IMR-90 (cell line): ENCODE measurements at regions not wholly inside any gene's neighbourhood (a gene's known extent, or its start where the extent isn't known, plus 50 kb on each side); places are given as distances from the start of the nearest gene placed in this dataset.
A peak's percentile ranks its signal among the peaks of the same experiment; 100 is the strongest.

Experiments
- CEBPB ChIP-seq: IDR thresholded peaks from 2 replicates; pipeline ENCODE4 v1.6.1; 2012; ENCODE audit warnings: low read depth, low read length, improper control_type of control experiment
- FOS ChIP-seq: fragments of 150-350 bp; IDR thresholded peaks from 2 replicates; pipeline ENCODE4 v1.6.1; 2016; ENCODE audit warnings: low read depth, low read length
- POLR2A ChIP-seq: IDR thresholded peaks from 2 replicates; pipeline ENCODE4 v1.6.1; 2012; ENCODE audit warnings: mild to moderate bottlenecking, low read depth, low read length
- RFX5 ChIP-seq: IDR thresholded peaks from 2 replicates; pipeline ENCODE4 v1.8.0; 2012; ENCODE audit warnings: low read depth, mild to moderate bottlenecking, low read length, moderate library complexity
- TF ChIP-seq, protein P1 (sequence below): conservative IDR thresholded peaks from 2 replicates; pipeline ENCODE4 v1.5.1; 2012; ENCODE audit warnings: mild to moderate bottlenecking, low read depth, low read length, improper control_type of control experiment
- TF ChIP-seq, protein P2 (sequence below): fragments of 150-350 bp; IDR thresholded peaks from 2 replicates; pipeline ENCODE4 v1.6.1; 2016; ENCODE audit warnings: low read depth, mild to moderate bottlenecking, low read length, moderate library complexity, borderline replicate concordance

DNA sequence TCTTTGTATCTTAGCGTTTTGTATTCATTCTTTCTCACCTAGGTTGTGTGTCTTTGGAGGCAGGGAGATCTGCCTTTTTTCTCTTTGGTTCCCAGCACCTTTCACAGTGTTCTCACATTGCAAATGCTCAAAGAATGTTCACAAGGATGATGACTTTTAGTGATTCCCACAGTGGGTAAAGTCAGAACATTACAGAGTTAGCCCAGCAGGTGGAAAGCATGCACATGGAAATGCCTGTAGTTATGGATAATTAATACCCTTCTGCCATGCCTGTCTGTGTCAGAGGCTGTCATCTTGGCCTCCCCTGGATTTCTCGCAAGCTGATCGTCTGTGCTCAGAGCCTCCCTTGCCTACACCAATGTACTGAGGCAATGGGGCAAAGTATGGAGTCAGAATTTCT is 458.9 kb downstream of the LMO4 start:
- TF ChIP-seq, protein P1, sequence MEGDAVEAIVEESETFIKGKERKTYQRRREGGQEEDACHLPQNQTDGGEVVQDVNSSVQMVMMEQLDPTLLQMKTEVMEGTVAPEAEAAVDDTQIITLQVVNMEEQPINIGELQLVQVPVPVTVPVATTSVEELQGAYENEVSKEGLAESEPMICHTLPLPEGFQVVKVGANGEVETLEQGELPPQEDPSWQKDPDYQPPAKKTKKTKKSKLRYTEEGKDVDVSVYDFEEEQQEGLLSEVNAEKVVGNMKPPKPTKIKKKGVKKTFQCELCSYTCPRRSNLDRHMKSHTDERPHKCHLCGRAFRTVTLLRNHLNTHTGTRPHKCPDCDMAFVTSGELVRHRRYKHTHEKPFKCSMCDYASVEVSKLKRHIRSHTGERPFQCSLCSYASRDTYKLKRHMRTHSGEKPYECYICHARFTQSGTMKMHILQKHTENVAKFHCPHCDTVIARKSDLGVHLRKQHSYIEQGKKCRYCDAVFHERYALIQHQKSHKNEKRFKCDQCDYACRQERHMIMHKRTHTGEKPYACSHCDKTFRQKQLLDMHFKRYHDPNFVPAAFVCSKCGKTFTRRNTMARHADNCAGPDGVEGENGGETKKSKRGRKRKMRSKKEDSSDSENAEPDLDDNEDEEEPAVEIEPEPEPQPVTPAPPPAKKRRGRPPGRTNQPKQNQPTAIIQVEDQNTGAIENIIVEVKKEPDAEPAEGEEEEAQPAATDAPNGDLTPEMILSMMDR, result peak; percentile 30; the same call in 1 of the 2 replicates
- no peak for TF ChIP-seq POLR2A
- no peak for TF ChIP-seq CEBPB
- TF ChIP-seq, protein P2, sequence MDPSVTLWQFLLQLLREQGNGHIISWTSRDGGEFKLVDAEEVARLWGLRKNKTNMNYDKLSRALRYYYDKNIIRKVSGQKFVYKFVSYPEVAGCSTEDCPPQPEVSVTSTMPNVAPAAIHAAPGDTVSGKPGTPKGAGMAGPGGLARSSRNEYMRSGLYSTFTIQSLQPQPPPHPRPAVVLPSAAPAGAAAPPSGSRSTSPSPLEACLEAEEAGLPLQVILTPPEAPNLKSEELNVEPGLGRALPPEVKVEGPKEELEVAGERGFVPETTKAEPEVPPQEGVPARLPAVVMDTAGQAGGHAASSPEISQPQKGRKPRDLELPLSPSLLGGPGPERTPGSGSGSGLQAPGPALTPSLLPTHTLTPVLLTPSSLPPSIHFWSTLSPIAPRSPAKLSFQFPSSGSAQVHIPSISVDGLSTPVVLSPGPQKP, result no peak
- TF ChIP-seq RFX5, result no peak
- no peak for TF ChIP-seq FOS
